Lower leg skin (tissue), 4 donors: ENCODE measurements at regions not wholly inside any gene's neighbourhood (a gene's known extent, or its start where the extent isn't known, plus 50 kb on each side); places are given as distances from the start of the nearest gene placed in this dataset.

Experiments
- DNase-seq, 2 donors: peaks; one replicate each; pipeline ENCODE4 v3.0.0-alpha.2; 2019; ENCODE audit warnings: low spot score in 2 of 2
- H3K4me3 ChIP-seq: fragments of 200-600 bp; sonication (generic); 2 replicates; pipeline ENCODE4 v1.5.1; 2017; ENCODE audit warnings: mild to moderate bottlenecking, low read depth; ENCODE audit not compliant: poor library complexity, severe bottlenecking
- CTCF ChIP-seq, 3 donors: fragments of 450-650 bp; IDR thresholded peaks; one replicate each; pipeline ENCODE4 v1.5.1; 2016; ENCODE audit warnings: antibody characterized with exemption in 3 of 3, mild to moderate bottlenecking in 3 of 3, moderate library complexity in 2 of 3
- POLR2A ChIP-seq, 2 donors: fragments of 450-650 bp; IDR thresholded peaks; one replicate each; pipeline ENCODE4 v1.6.1; 2016 to 2017; ENCODE audit warnings: antibody characterized with exemption in 2 of 2, mild to moderate bottlenecking in 1 of 2, moderate library complexity in 1 of 2
- WGBS, 2 donors: methylation state at CpG; one replicate each; pipeline ENCODE4 v1.1.5; 2018; 5-methylcytosine and 5-hydroxymethylcytosine counted together
- intact Hi-C: fragments of 100-400 bp; cut with DNase I; formaldehyde crosslinking; loops from one replicate; pipeline ENCODE4 v1.15.0; 2023; ENCODE audit warnings: low total_unique reads

- H3K4me3 ChIP-seq, result no peak overlapping the region
- WGBS, 2 donors, result 41 to 45% methylated on average over 6 of the region's 6 CpGs
- no peak for TF ChIP-seq CTCF (IDR thresholded peaks at IDR 0.05)
- no peak for TF ChIP-seq POLR2A (IDR thresholded peaks at IDR 0.05)
- no peak for DNase-seq
- intact Hi-C loops, result no loop called here
Measured at GRCh38 chr20:33908336-33908735, 85.4 kb upstream of the RALY start.

GRCh38 chr20:33908868-33909267, 84.8 kb upstream of the RALY start:
- 93 to 97% methylated on average over 6 of the region's 6 CpGs for WGBS, 2 donors
- intact Hi-C loops, result no loop called here
- no peak for TF ChIP-seq POLR2A (IDR thresholded peaks at IDR 0.05)
- no peak for TF ChIP-seq CTCF (IDR thresholded peaks at IDR 0.05)
- no peak overlapping the region for H3K4me3 ChIP-seq
- DNase-seq, result no peak

GRCh38 chr20:33909331-33909921, 84.3 kb upstream of the RALY start:
- H3K4me3 ChIP-seq, result no peak overlapping the region
- intact Hi-C loops, result no loop called here
- TF ChIP-seq POLR2A (IDR thresholded peaks at IDR 0.05) (no peak), CTCF (IDR thresholded peaks at IDR 0.05) (no peak)
- WGBS, 2 donors, result 59 to 67% methylated on average over 6 of the region's 6 CpGs
- no peak for DNase-seq

GRCh38 chr20:33910056-33910455, 83.7 kb upstream of the RALY start:
- 66 to 71% methylated on average over 2 of the region's 2 CpGs for WGBS, 2 donors

GRCh38 chr20:33910529-33911327, 83.0 kb upstream of the RALY start:
- intact Hi-C loops, result no loop called here
- 93 to 94% methylated on average over 6 of the region's 6 CpGs for WGBS, 2 donors
- no peak overlapping the region for H3K4me3 ChIP-seq
- TF ChIP-seq POLR2A (IDR thresholded peaks at IDR 0.05) (no peak), CTCF (IDR thresholded peaks at IDR 0.05) (no peak)
- DNase-seq, result no peak

More at GRCh38 chr20:33910056-33910455, 83.7 kb upstream of the RALY start:
- DNase-seq, result no peak
- intact Hi-C loops, result no loop called here
- H3K4me3 ChIP-seq, result no peak overlapping the region
- no peak for TF ChIP-seq POLR2A (IDR thresholded peaks at IDR 0.05)

GRCh38 chr20:33914919-33915318, 78.8 kb upstream of the RALY start:
- intact Hi-C loops, result no loop called here
- WGBS, 2 donors, result 65 to 68% methylated on average over 4 of the region's 4 CpGs
- H3K4me3 ChIP-seq, result no peak overlapping the region
- DNase-seq, result no peak
- TF ChIP-seq POLR2A (IDR thresholded peaks at IDR 0.05) (no peak), CTCF (IDR thresholded peaks at IDR 0.05) (no peak)
